SK-N-SH (cell line): ENCODE measurements at regions not wholly inside any gene's neighbourhood (a gene's known extent, or its start where the extent isn't known, plus 50 kb on each side); places are given as distances from the start of the nearest gene placed in this dataset.
"Not testable (repeated sequence)": the region's sequence is repeated elsewhere in the genome, so short reads cannot be mapped to it uniquely, and the experiment has no call there.

Source experiments
- CHD2 ChIP-seq: fragments of 150-350 bp; IDR thresholded peaks from 2 replicates; pipeline ENCODE4 v1.6.1; 2018; ENCODE audit warnings: low read length; ENCODE audit not compliant: partially characterized antibody
- EP300 ChIP-seq, 2 experiments: IDR thresholded peaks; 2 replicates each; pipeline versions ENCODE4 v1.4.0 to v1.6.1; 2012; ENCODE audit warnings: borderline replicate concordance in 1 of 2, low read depth in 1 of 2, low read length in 1 of 2
- EZH2phosphoT487 ChIP-seq: fragments of 200-600 bp; sonication (generic); IDR thresholded peaks from 2 replicates; pipeline ENCODE4 v1.6.1; 2017; ENCODE audit warnings: low read depth, mixed run types, mild to moderate bottlenecking, antibody characterized with exemption, moderate library complexity, borderline replicate concordance
- GATA2 ChIP-seq: sonication (generic); formaldehyde crosslinking; IDR thresholded peaks from 2 replicates; pipeline ENCODE4 v1.5.0; 2020; ENCODE audit warnings: mild to moderate bottlenecking, missing genetic modification reagents
- NFIC ChIP-seq: IDR thresholded peaks from 2 replicates; pipeline ENCODE4 v1.4.0; 2012; ENCODE audit warnings: borderline replicate concordance
- NRF1 ChIP-seq: IDR thresholded peaks from 2 replicates; pipeline ENCODE4 v1.6.1; 2012; ENCODE audit warnings: low read depth, mild to moderate bottlenecking, low read length
- POLR2AphosphoS5 ChIP-seq: IDR thresholded peaks from 2 replicates; pipeline ENCODE4 v1.6.1; 2012; ENCODE audit warnings: low read depth, low read length
- RCOR1 ChIP-seq: fragments of 150-350 bp; IDR thresholded peaks from 2 replicates; pipeline ENCODE4 v1.6.1; 2017; ENCODE audit warnings: antibody characterized with exemption, low read length
- SMC3 ChIP-seq: IDR thresholded peaks from 2 replicates; pipeline ENCODE4 v1.6.1; 2012; ENCODE audit warnings: low read depth, low read length, improper control_type of control experiment
- TF ChIP-seq, protein P1 (sequence below): fragments of 200-600 bp; sonication (generic); IDR thresholded peaks from 2 replicates; pipeline ENCODE4 v1.6.1; 2017; ENCODE audit warnings: antibody characterized with exemption, mild to moderate bottlenecking, moderate library complexity
- TF ChIP-seq, protein P2 (sequence below): fragments of 150-350 bp; IDR thresholded peaks from 2 replicates; pipeline ENCODE4 v1.6.1; 2016; ENCODE audit warnings: mild to moderate bottlenecking, low read depth, low read length
- TF ChIP-seq, protein P3 (sequence below): IDR thresholded peaks from 2 replicates; pipeline ENCODE4 v1.4.0; 2012; ENCODE audit warnings: low read depth
- TF ChIP-seq, protein P4 (sequence below): IDR thresholded peaks from 2 replicates; pipeline ENCODE4 v1.6.1; 2012; ENCODE audit warnings: mild to moderate bottlenecking, low read depth, low read length, moderate library complexity

DNA sequence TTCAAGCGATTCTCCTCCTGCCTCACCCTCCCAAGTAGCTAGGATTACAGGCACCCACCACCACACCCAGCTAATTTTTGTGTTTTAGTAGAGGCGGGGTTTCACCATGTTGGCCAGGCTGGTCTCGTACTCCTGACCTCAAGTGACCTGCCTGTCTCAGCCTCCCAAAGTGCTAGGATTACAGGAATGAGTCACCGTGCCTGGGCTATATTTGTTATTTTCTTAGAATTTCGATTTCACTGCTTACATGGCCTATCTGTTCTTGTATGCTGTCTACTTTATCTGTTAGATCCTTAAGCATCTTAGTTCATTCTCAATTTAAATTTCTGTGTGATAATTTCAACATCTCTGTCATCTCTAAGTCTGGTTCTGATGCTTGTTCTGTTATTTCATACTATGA, 210.6 kb upstream of the NPY2R start:
- not testable (repeated sequence) for TF ChIP-seq GATA2 (CRISPR knock-in tag); EZH2phosphoT487; NFIC; POLR2AphosphoS5; RCOR1; CHD2; NRF1; EP300 (IDR thresholded peaks at IDR 0.05; ENCODE audit: borderline replicate concordance in 1 of 2, low read depth in 1 of 2, low read length in 1 of 2); SMC3
- TF ChIP-seq, protein P1, sequence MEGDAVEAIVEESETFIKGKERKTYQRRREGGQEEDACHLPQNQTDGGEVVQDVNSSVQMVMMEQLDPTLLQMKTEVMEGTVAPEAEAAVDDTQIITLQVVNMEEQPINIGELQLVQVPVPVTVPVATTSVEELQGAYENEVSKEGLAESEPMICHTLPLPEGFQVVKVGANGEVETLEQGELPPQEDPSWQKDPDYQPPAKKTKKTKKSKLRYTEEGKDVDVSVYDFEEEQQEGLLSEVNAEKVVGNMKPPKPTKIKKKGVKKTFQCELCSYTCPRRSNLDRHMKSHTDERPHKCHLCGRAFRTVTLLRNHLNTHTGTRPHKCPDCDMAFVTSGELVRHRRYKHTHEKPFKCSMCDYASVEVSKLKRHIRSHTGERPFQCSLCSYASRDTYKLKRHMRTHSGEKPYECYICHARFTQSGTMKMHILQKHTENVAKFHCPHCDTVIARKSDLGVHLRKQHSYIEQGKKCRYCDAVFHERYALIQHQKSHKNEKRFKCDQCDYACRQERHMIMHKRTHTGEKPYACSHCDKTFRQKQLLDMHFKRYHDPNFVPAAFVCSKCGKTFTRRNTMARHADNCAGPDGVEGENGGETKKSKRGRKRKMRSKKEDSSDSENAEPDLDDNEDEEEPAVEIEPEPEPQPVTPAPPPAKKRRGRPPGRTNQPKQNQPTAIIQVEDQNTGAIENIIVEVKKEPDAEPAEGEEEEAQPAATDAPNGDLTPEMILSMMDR, result not testable (repeated sequence)
- TF ChIP-seq, protein P2, sequence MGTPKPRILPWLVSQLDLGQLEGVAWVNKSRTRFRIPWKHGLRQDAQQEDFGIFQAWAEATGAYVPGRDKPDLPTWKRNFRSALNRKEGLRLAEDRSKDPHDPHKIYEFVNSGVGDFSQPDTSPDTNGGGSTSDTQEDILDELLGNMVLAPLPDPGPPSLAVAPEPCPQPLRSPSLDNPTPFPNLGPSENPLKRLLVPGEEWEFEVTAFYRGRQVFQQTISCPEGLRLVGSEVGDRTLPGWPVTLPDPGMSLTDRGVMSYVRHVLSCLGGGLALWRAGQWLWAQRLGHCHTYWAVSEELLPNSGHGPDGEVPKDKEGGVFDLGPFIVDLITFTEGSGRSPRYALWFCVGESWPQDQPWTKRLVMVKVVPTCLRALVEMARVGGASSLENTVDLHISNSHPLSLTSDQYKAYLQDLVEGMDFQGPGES, result not testable (repeated sequence)
- TF ChIP-seq, protein P3, sequence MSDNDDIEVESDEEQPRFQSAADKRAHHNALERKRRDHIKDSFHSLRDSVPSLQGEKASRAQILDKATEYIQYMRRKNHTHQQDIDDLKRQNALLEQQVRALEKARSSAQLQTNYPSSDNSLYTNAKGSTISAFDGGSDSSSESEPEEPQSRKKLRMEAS, result not testable (repeated sequence)
- TF ChIP-seq, protein P4, sequence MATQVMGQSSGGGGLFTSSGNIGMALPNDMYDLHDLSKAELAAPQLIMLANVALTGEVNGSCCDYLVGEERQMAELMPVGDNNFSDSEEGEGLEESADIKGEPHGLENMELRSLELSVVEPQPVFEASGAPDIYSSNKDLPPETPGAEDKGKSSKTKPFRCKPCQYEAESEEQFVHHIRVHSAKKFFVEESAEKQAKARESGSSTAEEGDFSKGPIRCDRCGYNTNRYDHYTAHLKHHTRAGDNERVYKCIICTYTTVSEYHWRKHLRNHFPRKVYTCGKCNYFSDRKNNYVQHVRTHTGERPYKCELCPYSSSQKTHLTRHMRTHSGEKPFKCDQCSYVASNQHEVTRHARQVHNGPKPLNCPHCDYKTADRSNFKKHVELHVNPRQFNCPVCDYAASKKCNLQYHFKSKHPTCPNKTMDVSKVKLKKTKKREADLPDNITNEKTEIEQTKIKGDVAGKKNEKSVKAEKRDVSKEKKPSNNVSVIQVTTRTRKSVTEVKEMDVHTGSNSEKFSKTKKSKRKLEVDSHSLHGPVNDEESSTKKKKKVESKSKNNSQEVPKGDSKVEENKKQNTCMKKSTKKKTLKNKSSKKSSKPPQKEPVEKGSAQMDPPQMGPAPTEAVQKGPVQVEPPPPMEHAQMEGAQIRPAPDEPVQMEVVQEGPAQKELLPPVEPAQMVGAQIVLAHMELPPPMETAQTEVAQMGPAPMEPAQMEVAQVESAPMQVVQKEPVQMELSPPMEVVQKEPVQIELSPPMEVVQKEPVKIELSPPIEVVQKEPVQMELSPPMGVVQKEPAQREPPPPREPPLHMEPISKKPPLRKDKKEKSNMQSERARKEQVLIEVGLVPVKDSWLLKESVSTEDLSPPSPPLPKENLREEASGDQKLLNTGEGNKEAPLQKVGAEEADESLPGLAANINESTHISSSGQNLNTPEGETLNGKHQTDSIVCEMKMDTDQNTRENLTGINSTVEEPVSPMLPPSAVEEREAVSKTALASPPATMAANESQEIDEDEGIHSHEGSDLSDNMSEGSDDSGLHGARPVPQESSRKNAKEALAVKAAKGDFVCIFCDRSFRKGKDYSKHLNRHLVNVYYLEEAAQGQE, result not testable (repeated sequence)
